HG03039 (cell line): ENCODE measurements at regions not wholly inside any gene's neighbourhood (a gene's known extent, or its start where the extent isn't known, plus 50 kb on each side); places are given as distances from the start of the nearest gene placed in this dataset.
"Not testable (repeated sequence)": the region's sequence is repeated elsewhere in the genome, so short reads cannot be mapped to it uniquely, and the experiment has no call there.

ENCODE experiments used
- ATAC-seq: cut with Tn5 transposase; IDR thresholded peaks from one replicate; pipeline ENCODE4 v1.9.1; 2021; ENCODE audit warnings: mild to moderate bottlenecking, moderate library complexity; ENCODE audit not compliant: unreplicated experiment

GRCh38 chr4:60723796-60724195 lies 476.3 kb upstream of the ADGRL3 start:
- no peak for ATAC-seq

GRCh38 chr4:60724623-60725022 lies 475.5 kb upstream of the ADGRL3 start:
- no peak for ATAC-seq

DNA sequence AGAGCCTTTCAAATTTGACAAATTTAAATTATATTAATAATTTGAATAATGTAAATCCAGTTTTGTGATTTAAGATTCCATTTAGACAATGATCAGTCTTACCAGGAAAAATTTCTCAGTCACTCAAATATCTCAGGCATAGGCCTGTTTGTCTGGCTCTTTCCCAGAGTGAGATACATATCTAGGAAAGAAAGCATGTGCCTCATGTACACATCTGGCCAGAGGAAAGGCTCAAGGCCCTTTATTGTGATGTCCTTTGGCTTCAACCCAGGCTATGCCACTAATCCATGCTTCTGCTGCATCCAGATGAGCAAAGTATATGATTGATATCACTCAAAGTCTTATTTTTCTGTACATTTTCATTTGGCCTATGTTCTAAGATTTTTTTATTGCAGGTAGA lies 473.3 kb upstream of the ADGRL3 start:
- ATAC-seq = no peak

DNA sequence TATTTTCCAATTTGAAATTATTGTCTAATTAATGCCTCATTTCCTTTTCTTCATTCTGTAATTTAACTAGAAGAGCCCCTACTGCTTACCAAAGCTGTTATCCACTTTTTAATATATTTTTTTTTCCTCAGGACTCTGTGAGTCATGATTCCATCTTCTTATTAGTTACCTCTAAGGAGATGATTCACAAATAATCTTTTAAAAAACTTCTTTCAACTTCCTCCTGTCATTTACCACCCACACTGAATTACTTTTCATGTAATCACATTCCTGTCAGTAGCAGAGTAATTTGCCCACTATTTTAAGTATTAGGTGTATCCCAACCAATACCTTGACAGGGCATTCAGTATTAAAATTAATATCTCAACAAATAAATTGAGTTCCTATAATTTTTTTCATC lies 470.9 kb upstream of the ADGRL3 start:
- no peak for ATAC-seq

- ATAC-seq = not testable (repeated sequence)
These were observed 470.4 kb upstream of the ADGRL3 start for GRCh38 chr4:60729764-60730163.

DNA sequence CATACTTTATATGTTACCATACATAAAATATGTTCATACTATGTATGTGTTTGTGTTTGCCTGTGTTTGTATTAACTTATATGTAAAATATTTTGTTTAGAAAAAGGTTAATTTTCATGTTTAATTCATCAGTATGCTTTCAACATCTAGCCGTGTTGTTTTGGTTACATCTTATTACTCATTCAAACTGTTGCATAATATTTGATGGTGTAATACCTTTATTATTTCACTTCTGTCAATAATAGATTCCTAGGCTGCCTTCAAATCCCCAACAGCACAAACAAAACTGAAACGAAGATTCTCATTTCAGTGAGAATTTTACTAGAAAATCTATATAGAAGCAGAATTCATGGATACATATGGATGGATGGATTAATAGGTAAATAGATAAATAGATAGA lies 462.3 kb upstream of the ADGRL3 start:
- no peak for ATAC-seq

- ATAC-seq = no peak
These were observed 456.5 kb upstream of the ADGRL3 start for GRCh38 chr4:60743654-60744053.

- no peak for ATAC-seq
These were observed 455.4 kb upstream of the ADGRL3 start for GRCh38 chr4:60744767-60745166.

GRCh38 chr4:60745800-60746571 lies 454.1 kb upstream of the ADGRL3 start:
- no peak for ATAC-seq

GRCh38 chr4:60750962-60751361 lies 449.2 kb upstream of the ADGRL3 start:
- no peak for ATAC-seq

DNA sequence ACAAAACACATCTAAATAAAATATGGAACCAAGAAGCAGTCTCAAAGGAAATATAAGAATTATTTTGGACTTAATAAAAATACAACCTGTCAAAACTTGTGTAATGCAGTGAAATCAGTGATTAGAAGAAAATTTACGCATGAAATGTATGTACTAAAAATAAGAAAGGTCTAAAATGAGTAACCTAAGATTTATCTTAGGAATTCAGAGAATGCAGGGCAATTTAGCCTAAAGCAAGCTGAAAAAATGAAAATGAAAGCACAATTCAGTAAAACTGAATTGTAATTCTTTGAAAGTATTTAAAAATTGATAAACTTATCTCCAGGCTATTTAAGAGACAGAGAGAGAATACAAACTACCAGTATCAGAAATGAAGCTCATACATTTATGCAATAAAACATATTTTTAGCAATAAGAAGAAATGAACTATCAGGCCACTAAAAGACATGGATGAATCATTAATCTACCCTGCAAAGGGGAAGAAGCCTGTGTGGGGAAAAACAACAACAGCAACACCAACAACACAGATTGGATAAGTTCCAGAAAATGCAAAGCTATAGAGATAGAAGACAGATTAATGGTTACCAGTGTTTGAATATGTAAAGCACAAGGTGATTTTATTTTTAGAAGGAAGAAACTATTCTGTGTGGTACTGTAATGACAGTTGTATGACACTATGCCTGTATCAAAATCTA lies 442.0 kb upstream of the ADGRL3 start:
- no peak for ATAC-seq

- no peak for ATAC-seq
These were observed 440.4 kb upstream of the ADGRL3 start for GRCh38 chr4:60759518-60760245.

GRCh38 chr4:60780874-60781273 lies 419.3 kb upstream of the ADGRL3 start:
- no peak for ATAC-seq

DNA sequence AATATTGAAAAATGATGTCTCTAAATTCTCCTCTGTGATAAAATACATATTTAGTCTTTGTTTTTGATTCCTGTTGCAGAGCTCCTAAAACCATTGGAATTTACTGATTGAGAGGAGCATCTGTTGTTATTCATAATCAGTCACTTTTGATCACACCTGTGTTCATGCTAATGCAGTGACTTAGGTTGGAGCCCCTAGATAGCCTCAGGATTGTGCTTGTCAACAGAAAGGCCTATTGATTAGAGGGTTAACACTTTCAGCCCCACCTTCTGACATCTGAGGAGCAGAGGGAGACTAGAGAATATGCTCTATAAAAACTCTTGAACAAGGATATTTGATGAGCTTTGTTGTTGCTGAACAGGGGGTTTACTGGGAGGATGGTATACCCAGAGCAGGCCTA lies 409.5 kb upstream of the ADGRL3 start:
- no peak for ATAC-seq

GRCh38 chr4:60794372-60794771 lies 405.8 kb upstream of the ADGRL3 start:
- ATAC-seq = no peak

DNA sequence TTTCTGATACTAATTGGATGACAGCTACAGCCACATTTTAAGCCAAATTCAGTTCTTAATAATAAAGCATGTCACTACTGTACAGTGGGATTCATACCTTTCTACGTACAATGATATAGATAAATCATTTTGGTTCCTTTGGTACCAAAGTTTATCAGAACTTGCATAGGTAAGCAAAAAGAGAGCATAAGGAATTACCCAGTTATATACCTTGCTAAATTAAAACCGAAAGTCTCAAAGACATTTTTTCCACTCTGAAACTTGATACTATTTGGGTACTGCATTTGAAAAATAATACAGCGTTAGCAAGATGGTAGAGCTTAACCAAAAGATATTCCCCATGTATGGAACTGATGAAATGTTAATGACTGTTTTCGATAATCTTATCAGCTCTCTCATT lies 400.9 kb upstream of the ADGRL3 start:
- ATAC-seq = no peak

DNA sequence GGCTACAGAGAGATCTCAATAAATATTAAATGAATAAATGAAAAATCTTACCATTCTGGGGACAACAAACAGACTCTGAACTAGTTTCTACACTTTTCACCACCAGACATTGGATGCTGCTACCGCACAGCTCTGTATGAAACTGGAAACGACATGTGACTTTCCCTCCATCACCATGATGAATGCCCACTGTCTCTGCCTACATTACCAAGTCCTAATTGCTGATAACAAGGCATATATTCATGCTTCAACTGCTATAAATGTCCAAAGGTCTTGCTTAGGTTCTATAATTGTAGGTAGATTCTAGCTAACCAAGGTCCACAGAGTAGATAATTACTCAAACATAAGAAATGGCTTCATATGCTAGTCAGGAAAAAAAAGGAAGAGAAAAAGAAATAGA lies 399.4 kb upstream of the ADGRL3 start:
- ATAC-seq = no peak

DNA sequence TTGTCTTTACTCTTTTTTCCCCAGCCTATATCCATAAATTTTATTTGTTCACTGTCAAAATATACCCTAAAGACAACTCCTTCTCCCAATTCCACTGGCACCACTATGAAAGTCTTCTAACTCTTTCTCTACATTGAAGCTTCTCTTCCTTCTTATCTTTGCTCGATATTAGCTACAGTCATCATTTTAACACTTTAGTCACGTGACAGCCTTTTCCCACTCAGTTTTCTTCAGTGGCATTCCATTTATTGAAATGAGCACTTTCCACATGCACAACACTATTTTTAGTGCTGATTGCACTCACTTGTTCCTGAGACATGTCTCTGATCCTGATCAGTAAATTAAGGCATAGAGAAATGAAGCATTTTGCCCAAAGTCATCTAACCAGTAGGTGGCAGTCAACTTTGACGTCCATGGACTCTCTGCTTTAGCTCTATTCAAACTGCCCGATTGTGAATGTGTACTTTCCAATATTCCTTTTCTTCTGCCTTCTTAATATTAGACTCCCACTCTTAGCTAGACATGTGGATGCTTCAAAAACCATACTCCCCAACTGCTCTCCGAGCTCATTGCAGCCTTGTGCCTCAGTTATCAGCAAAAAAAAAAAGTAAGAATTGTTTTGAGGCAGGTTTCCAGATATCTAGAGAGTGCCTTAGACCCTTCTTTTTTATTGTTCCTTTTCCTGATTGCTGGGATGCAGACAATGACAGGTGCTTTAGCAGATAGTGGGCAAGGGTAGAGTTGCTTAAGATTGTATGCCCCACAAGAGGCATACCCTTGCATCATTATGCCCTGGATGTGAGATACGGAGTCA lies 394.4 kb upstream of the ADGRL3 start:
- ATAC-seq = no peak

GRCh38 chr4:60808726-60809485 lies 391.2 kb upstream of the ADGRL3 start:
- no peak for ATAC-seq

- ATAC-seq = no peak
These were observed 390.7 kb upstream of the ADGRL3 start for GRCh38 chr4:60809486-60809800.

GRCh38 chr4:60812811-60813210 lies 387.3 kb upstream of the ADGRL3 start:
- no peak for ATAC-seq
